Activated T-cell treated with anti-CD3 and anti-CD28 coated beads, Interleukin-2, amount 50 U/mL, for 72 hours (primary cell): ENCODE measurements at regions not wholly inside any gene's neighbourhood (a gene's known extent, or its start where the extent isn't known, plus 50 kb on each side); places are given as distances from the start of the nearest gene placed in this dataset.
"Not testable (repeated sequence)": the region's sequence is repeated elsewhere in the genome, so short reads cannot be mapped to it uniquely, and the experiment has no call there.

Experiments used
- ATAC-seq, 2 donors: fragments of 150-1000 bp; cut with Tn5 transposase; replicated peaks in 1 of 2; 2 replicates each; pipeline ENCODE4 v1.10.0; 2021; ENCODE audit warnings: moderate library complexity in 2 of 2, mild to moderate bottlenecking in 1 of 2
- DNase-seq, 2 donors: peaks; one replicate each; pipeline ENCODE4 v3.0.0; 2021 to 2022; ENCODE audit warnings: mixed read lengths in 1 of 2
- H3K27ac Mint-ChIP-seq: one replicate; pipeline ENCODE4 v1.8.0; 2022; ENCODE audit warnings: mild to moderate bottlenecking, moderate library complexity, mixed read lengths
- H3K27me3 Mint-ChIP-seq: one replicate; pipeline ENCODE4 v1.8.0; 2022; ENCODE audit warnings: low read depth, mixed read lengths
- H3K36me3 Mint-ChIP-seq, 2 donors: one replicate each; pipeline ENCODE4 v1.8.0; 2022; ENCODE audit warnings: mixed read lengths in 2 of 2, mild to moderate bottlenecking in 1 of 2; ENCODE audit not compliant: insufficient read depth in 2 of 2
- H3K4me1 Mint-ChIP-seq: one replicate; pipeline ENCODE4 v1.8.0; 2022; ENCODE audit warnings: low read depth, mixed read lengths
- H3K4me3 Mint-ChIP-seq, 2 donors: one replicate each; pipeline ENCODE4 v1.8.0; 2022; ENCODE audit warnings: mild to moderate bottlenecking in 2 of 2, mixed read lengths in 2 of 2, moderate library complexity in 2 of 2
- H3K9me3 Mint-ChIP-seq, 2 donors: one replicate each; pipeline ENCODE4 v1.8.0; 2022; ENCODE audit warnings: mixed read lengths in 2 of 2

GRCh38 chr14:71631030-71631429, 301.2 kb upstream of the RGS6 start:
- not testable (repeated sequence) for H3K27me3 Mint-ChIP-seq, H3K4me3 Mint-ChIP-seq, DNase-seq, H3K4me1 Mint-ChIP-seq, H3K27ac Mint-ChIP-seq, H3K9me3 Mint-ChIP-seq, ATAC-seq
- peaks cover 5 to 33% of the 10 kb centered on the region in 2 donors for H3K36me3 Mint-ChIP-seq

DNA sequence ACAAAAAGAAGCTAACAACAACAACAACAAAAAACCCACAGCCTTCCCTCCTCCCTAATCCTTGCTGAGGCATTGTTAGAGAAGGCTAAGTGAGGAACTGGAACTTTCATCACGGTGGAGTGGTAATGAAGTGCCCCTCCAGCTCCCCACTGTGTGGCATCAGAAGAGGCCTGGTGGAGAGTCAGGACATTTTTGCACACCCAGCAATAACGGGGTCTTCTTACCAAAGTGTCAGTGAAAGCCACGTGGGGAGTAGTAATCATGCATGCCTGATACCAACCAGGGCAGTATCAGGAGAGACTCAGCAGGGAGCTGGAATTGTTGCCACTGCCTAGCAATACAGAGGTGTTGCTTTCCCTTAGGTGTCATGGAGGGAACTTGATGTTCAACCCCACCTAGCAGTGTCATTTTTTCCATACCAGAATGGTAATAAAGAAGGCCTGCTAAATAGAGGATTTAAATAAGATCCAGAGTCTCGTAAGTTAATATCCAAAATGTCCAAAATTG, 299.7 kb upstream of the RGS6 start:
- no peak for DNase-seq
- peaks cover 0 to 3% of the 10 kb centered on the region in 2 donors for H3K9me3 Mint-ChIP-seq
- H3K4me1 Mint-ChIP-seq: peaks cover 12% of the 10 kb centered on the region
- peaks cover 8 to 32% of the 10 kb centered on the region in 2 donors for H3K36me3 Mint-ChIP-seq
- ATAC-seq: no peak
- H3K4me3 Mint-ChIP-seq: no peak overlapping the region
- H3K27me3 Mint-ChIP-seq: no peaks in the 10 kb centered on the region
- H3K27ac Mint-ChIP-seq: no peak overlapping the region

DNA sequence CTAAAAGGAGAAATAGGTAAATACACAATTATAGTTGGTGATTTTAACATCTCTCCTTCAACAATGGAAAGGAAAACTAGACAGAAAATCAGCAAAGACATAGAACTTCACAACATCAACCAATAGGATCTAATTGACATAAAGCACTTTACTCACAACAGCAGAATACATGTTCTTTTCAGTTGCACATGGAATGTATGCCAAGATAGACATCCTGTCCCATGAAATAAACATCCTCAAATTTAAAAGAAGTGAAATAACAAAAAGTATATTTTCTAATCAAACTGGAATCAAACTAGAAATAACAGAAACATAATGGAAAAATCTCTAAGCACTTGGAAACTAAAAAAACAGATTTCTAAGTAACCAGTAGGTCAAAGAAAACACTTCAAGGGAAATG, 296.2 kb upstream of the RGS6 start:
- DNase-seq (no peak), ATAC-seq (no peak)
- no peaks in the 10 kb centered on the region for H3K27me3 Mint-ChIP-seq
- peaks cover 12% of the 10 kb centered on the region for H3K4me1 Mint-ChIP-seq
- H3K27ac Mint-ChIP-seq: no peak overlapping the region
- peaks cover 2 to 6% of the 10 kb centered on the region in 2 donors for H3K9me3 Mint-ChIP-seq
- no peak overlapping the region for H3K4me3 Mint-ChIP-seq
- H3K36me3 Mint-ChIP-seq: peaks cover 9 to 31% of the 10 kb centered on the region in 2 donors

DNA sequence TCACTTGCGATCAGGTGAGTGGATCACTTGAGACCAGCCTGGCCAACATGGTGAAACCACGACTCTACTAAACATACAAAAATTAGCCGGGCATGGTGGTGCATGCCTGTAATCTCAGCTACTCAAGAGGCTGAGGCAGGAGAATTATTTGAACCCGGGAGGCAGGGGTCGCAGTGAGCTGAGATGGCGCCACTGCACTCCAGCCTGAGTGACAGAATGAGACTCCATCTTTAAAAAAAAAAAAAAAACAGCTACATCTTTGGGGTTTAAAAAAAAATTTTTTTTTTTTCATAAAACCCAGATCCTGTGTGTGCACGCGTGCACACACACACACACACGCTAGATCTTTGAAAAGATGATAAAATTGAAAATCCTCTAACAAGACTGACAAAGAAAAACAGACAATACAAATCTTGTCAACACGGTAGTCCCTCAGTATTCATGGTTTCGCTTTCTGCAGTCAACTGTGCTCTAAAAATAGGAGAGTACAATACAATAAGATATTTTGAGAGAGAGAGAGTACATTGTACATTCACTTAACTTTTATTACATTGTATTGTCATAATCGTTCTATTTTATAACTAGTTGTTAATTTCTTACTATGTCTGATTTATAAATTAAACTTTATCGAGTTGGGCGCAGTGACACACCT, 295.3 kb upstream of the RGS6 start:
- no peaks in the 10 kb centered on the region for H3K27me3 Mint-ChIP-seq
- H3K4me3 Mint-ChIP-seq: no peak overlapping the region
- H3K36me3 Mint-ChIP-seq: peaks cover 12 to 34% of the 10 kb centered on the region in 2 donors
- ATAC-seq: no peak
- H3K9me3 Mint-ChIP-seq: peaks cover 2 to 9% of the 10 kb centered on the region in 2 donors
- no peak overlapping the region for H3K27ac Mint-ChIP-seq
- peaks cover 12% of the 10 kb centered on the region for H3K4me1 Mint-ChIP-seq
- DNase-seq: no peak

DNA sequence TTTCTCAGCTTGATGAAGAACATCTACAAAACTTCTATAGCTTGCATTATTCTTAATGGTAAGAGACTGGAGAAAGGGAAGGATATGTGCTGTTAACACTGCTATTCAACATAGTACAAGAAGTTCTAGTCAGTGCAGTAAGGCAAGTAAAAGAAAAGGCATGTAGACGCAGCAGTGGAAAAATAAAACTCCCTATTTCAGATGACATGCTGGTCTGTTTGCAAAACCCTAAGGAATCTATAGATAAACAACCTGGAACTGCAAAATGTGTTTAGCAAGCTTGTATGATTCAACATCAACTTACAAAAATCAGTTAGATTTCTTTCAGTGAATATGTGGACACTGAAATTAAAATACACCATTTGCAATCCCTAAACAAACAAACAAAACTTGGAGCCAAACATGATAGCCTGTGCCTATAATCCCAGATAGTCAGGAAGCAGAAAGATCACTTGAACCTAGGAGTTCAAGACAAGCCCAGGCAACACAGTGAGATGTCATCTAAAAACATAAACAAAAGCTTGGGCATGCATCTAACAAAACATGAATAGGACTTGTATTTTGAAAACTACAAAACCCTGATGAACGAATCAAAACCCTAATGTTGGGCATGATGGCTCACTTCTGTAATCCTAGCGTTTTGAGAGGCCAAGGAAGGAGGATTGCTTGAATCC, 293.6 kb upstream of the RGS6 start:
- DNase-seq (no peak), ATAC-seq (no peak)
- Mint-ChIP-seq H3K4me3 (no peak overlapping the region), H3K9me3 (peaks cover 2 to 10% of the 10 kb centered on the region in 2 donors), H3K36me3 (peaks cover 13 to 35% of the 10 kb centered on the region in 2 donors), H3K27me3 (no peaks in the 10 kb centered on the region), H3K4me1 (peaks cover 12% of the 10 kb centered on the region), H3K27ac (peak overlapping the region; percentile 59)

GRCh38 chr14:71642715-71643114, 289.5 kb upstream of the RGS6 start:
- DNase-seq: no peak
- Mint-ChIP-seq H3K4me3 (no peak overlapping the region), H3K27me3 (no peaks in the 10 kb centered on the region), H3K27ac (peak overlapping the region; percentile 27), H3K9me3 (peaks cover 2 to 8% of the 10 kb centered on the region in 2 donors), H3K36me3 (peaks cover 12 to 22% of the 10 kb centered on the region in 2 donors), H3K4me1 (no peaks in the 10 kb centered on the region)
- ATAC-seq: no peak

DNA sequence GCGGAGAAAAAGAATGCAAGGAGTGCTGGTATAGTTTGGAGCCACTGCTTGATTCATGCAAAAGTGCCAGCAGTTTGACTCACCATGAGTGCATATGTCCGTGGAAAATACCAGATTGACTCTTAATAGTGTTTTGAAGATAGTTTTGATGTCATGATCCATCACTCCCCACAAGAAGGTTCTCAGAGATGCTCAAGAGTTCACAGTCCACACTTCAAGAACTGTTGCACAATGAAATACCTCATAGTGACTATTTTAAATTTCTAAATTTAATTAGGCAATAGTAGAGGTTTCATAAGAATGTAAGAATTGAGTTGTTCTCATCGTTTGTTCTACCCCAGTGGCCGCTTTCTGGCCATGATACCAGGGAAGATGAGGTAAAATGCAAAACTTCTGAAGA, 286.6 kb upstream of the RGS6 start:
- Mint-ChIP-seq H3K27ac (no peak overlapping the region), H3K36me3 (peaks cover 18 to 30% of the 10 kb centered on the region in 2 donors), H3K4me1 (no peaks in the 10 kb centered on the region), H3K9me3 (peaks cover 2 to 10% of the 10 kb centered on the region in 2 donors), H3K4me3 (no peak overlapping the region), H3K27me3 (no peaks in the 10 kb centered on the region)
- peak in 1 of 2 donors; percentile 38 for ATAC-seq
- DNase-seq: no peak

DNA sequence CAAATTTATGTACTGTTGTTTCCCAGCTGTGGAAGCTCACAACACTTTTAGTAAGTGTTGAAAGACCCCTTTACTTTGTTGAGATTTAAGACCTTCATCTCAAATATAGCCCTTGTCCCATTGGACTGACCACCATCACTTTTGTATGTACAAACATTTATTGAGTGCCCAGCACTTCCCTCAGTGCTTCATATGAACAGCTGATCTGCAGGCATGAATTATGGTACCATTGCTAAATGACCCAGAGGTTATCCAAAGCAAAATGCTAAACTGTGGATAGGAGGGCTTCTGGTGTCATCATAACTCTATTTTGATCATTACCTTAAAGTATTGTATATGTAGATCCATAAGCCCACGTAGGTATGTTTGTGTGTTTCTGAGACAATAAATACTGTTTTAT, 285.7 kb upstream of the RGS6 start:
- H3K36me3 Mint-ChIP-seq: peaks cover 16 to 30% of the 10 kb centered on the region in 2 donors
- H3K4me3 Mint-ChIP-seq: no peak overlapping the region

GRCh38 chr14:71647086-71647784, 285.0 kb upstream of the RGS6 start:
- H3K36me3 Mint-ChIP-seq: peaks cover 18 to 30% of the 10 kb centered on the region in 2 donors
- ATAC-seq (no peak), DNase-seq (no peak)
- H3K27ac Mint-ChIP-seq: no peak overlapping the region
- H3K27me3 Mint-ChIP-seq: no peaks in the 10 kb centered on the region
- no peak overlapping the region for H3K4me3 Mint-ChIP-seq
- peaks cover 3 to 6% of the 10 kb centered on the region in 2 donors for H3K9me3 Mint-ChIP-seq
- no peaks in the 10 kb centered on the region for H3K4me1 Mint-ChIP-seq

More for the DNA sequence above, 285.7 kb upstream of the RGS6 start:
- H3K4me1 Mint-ChIP-seq: no peaks in the 10 kb centered on the region
- ATAC-seq (no peak), DNase-seq (no peak)
- H3K27ac Mint-ChIP-seq: no peak overlapping the region
- no peaks in the 10 kb centered on the region for H3K27me3 Mint-ChIP-seq
- peaks cover 1 to 9% of the 10 kb centered on the region in 2 donors for H3K9me3 Mint-ChIP-seq

GRCh38 chr14:71648725-71649124, 283.5 kb upstream of the RGS6 start:
- H3K36me3 Mint-ChIP-seq: peaks cover 26 to 30% of the 10 kb centered on the region in 2 donors
- H3K27ac Mint-ChIP-seq: no peak overlapping the region
- H3K27me3 Mint-ChIP-seq: no peaks in the 10 kb centered on the region
- H3K9me3 Mint-ChIP-seq: peaks cover 11 to 13% of the 10 kb centered on the region in 2 donors
- H3K4me1 Mint-ChIP-seq: no peaks in the 10 kb centered on the region
- ATAC-seq (no peak), DNase-seq (no peak)
- no peak overlapping the region for H3K4me3 Mint-ChIP-seq

- Mint-ChIP-seq H3K4me3 (no peak overlapping the region), H3K27ac (no peak overlapping the region), H3K36me3 (peaks cover 24 to 28% of the 10 kb centered on the region in 2 donors), H3K9me3 (peaks cover 11 to 13% of the 10 kb centered on the region in 2 donors), H3K27me3 (no peaks in the 10 kb centered on the region), H3K4me1 (no peaks in the 10 kb centered on the region)
- no peak for ATAC-seq
- DNase-seq: no peak
Observed at GRCh38 chr14:71650187-71650755, 282.0 kb upstream of the RGS6 start.

- Mint-ChIP-seq H3K36me3 (peaks cover 23 to 28% of the 10 kb centered on the region in 2 donors), H3K4me3 (no peak overlapping the region), H3K4me1 (no peaks in the 10 kb centered on the region), H3K27me3 (no peaks in the 10 kb centered on the region), H3K9me3 (peaks cover 11 to 13% of the 10 kb centered on the region in 2 donors), H3K27ac (no peak overlapping the region)
- DNase-seq (no peak), ATAC-seq (no peak)
Observed at GRCh38 chr14:71651228-71651627, 281.0 kb upstream of the RGS6 start.

DNA sequence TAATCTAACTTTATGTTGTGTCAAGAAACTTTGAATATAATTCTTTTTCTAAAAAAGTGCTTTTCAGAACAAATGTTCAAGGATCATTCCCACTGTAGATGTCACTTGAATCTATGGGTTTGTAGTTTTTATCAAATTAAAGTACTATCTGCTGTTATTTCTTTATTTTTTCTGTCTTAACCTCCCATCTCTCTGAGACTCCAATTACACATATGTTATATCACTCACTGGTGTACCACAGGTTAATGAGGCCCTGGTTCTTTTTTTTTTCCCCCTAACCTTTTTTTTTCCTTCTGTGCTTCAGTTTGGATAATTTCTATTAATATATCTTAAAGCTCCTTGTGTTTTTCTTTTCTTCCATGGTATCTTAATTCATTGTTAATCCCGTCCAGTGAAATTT, 279.9 kb upstream of the RGS6 start:
- no peak for ATAC-seq
- no peak for DNase-seq
- Mint-ChIP-seq H3K27me3 (no peaks in the 10 kb centered on the region), H3K9me3 (peaks cover 11 to 13% of the 10 kb centered on the region in 2 donors), H3K4me1 (no peaks in the 10 kb centered on the region), H3K36me3 (peaks cover 22 to 27% of the 10 kb centered on the region in 2 donors), H3K27ac (peak overlapping the region; percentile 86), H3K4me3 (no peak overlapping the region)
